Lower leg skin (tissue), 4 donors: ENCODE measurements at regions not wholly inside any gene's neighbourhood (a gene's known extent, or its start where the extent isn't known, plus 50 kb on each side); places are given as distances from the start of the nearest gene placed in this dataset.

Experiments used
- DNase-seq, 2 donors: peaks; one replicate each; pipeline ENCODE4 v3.0.0-alpha.2; 2019; ENCODE audit warnings: low spot score in 2 of 2
- H3K4me3 ChIP-seq: fragments of 200-600 bp; sonication (generic); 2 replicates; pipeline ENCODE4 v1.5.1; 2017; ENCODE audit warnings: mild to moderate bottlenecking, low read depth; ENCODE audit not compliant: poor library complexity, severe bottlenecking
- POLR2A ChIP-seq, 2 donors: fragments of 450-650 bp; IDR thresholded peaks; one replicate each; pipeline ENCODE4 v1.6.1; 2016 to 2017; ENCODE audit warnings: antibody characterized with exemption in 2 of 2, mild to moderate bottlenecking in 1 of 2, moderate library complexity in 1 of 2
- WGBS, 2 donors: methylation state at CpG; one replicate each; pipeline ENCODE4 v1.1.5; 2018; 5-methylcytosine and 5-hydroxymethylcytosine counted together
- intact Hi-C: fragments of 100-400 bp; cut with DNase I; formaldehyde crosslinking; loops from one replicate; pipeline ENCODE4 v1.15.0; 2023; ENCODE audit warnings: low total_unique reads
- TF ChIP-seq, protein P1 (sequence below), 3 donors: fragments of 450-650 bp; IDR thresholded peaks; one replicate each; pipeline ENCODE4 v1.5.1; 2016; ENCODE audit warnings: antibody characterized with exemption in 3 of 3, mild to moderate bottlenecking in 3 of 3, moderate library complexity in 2 of 3

DNA sequence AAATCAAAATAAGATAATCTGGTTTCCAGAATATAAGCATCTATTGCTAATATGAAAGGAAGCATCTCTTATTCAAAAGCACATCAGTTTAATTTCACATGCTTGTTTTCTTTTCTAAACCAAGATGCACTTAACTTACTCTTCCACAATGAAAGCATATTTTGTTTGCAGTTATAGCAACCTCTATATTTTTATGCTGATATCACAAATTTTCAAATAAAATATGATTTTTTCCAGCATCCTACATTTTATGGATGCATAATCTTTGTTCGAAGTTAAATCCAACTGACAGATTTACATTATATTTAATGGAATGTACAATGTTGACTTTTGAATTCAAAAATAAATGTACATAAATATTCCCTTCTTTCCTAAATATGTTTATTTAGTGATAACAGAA is 978.3 kb upstream of the B3GALT2 start:
- 86 to 93% methylated on average over 1 of the region's 1 CpG for WGBS, 2 donors
- no peak overlapping the region for H3K4me3 ChIP-seq
- intact Hi-C loops: no loop called here
- no peak for DNase-seq
- TF ChIP-seq, protein P1, sequence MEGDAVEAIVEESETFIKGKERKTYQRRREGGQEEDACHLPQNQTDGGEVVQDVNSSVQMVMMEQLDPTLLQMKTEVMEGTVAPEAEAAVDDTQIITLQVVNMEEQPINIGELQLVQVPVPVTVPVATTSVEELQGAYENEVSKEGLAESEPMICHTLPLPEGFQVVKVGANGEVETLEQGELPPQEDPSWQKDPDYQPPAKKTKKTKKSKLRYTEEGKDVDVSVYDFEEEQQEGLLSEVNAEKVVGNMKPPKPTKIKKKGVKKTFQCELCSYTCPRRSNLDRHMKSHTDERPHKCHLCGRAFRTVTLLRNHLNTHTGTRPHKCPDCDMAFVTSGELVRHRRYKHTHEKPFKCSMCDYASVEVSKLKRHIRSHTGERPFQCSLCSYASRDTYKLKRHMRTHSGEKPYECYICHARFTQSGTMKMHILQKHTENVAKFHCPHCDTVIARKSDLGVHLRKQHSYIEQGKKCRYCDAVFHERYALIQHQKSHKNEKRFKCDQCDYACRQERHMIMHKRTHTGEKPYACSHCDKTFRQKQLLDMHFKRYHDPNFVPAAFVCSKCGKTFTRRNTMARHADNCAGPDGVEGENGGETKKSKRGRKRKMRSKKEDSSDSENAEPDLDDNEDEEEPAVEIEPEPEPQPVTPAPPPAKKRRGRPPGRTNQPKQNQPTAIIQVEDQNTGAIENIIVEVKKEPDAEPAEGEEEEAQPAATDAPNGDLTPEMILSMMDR (IDR thresholded peaks at IDR 0.05): no peak
- TF ChIP-seq POLR2A (IDR thresholded peaks at IDR 0.05): no peak

- DNase-seq: no peak
- intact Hi-C loops: no loop called here
- TF ChIP-seq, protein P1 (IDR thresholded peaks at IDR 0.05): no peak
- no peak for TF ChIP-seq POLR2A (IDR thresholded peaks at IDR 0.05)
- 50 to 64% methylated on average over 1 of the region's 1 CpG for WGBS, 2 donors
- H3K4me3 ChIP-seq: no peak overlapping the region
Observed at GRCh38 chr1:194161591-194161990, 975.2 kb upstream of the B3GALT2 start.

GRCh38 chr1:194159941-194160340 is 973.5 kb upstream of the B3GALT2 start:
- no peak overlapping the region for H3K4me3 ChIP-seq
- DNase-seq: no peak
- intact Hi-C loops: no loop called here
- TF ChIP-seq, protein P1 (IDR thresholded peaks at IDR 0.05): no peak
- TF ChIP-seq POLR2A (IDR thresholded peaks at IDR 0.05): no peak

DNA sequence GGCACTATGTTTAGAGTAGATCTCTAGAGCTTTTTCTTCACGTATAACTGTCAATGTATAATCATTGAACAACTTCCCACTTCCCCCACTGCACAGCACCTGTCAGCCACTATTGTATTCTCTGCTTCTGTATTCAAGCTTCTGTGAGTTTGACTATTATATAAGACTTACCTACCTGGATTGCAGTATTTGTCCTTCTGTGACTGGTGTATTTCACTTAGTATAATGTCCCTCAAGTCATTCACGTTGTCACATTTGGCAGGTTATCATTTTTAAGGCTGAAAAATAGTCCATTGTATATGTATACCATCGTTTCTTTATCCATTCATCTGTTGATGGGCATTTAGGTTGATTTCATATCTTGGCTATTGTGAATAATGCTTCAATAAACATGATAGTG is 969.5 kb upstream of the B3GALT2 start:
- TF ChIP-seq POLR2A (IDR thresholded peaks at IDR 0.05): no peak
- TF ChIP-seq, protein P1 (IDR thresholded peaks at IDR 0.05): no peak
- no peak for DNase-seq
- WGBS, 2 donors: 75 to 84% methylated on average over 3 of the region's 3 CpGs
- intact Hi-C loops: no loop called here
- H3K4me3 ChIP-seq: no peak overlapping the region

- no peak overlapping the region for H3K4me3 ChIP-seq
- TF ChIP-seq, protein P1 (IDR thresholded peaks at IDR 0.05): no peak
- TF ChIP-seq POLR2A (IDR thresholded peaks at IDR 0.05): no peak
- WGBS, 2 donors: 78 to 80% methylated on average over 1 of the region's 1 CpG
- DNase-seq: no peak
- intact Hi-C loops: no loop called here
Observed at GRCh38 chr1:194151056-194151455, 964.6 kb upstream of the B3GALT2 start.

- H3K4me3 ChIP-seq: no peak overlapping the region
- TF ChIP-seq, protein P1 (IDR thresholded peaks at IDR 0.05): no peak
- TF ChIP-seq POLR2A (IDR thresholded peaks at IDR 0.05): no peak
- intact Hi-C loops: no loop called here
- no peak for DNase-seq
Observed at GRCh38 chr1:194150242-194150641, 963.8 kb upstream of the B3GALT2 start.
